DND-41 (cell line): ENCODE measurements at regions not wholly inside any gene's neighbourhood (a gene's known extent, or its start where the extent isn't known, plus 50 kb on each side); places are given as distances from the start of the nearest gene placed in this dataset.

Source experiments
- CTCF ChIP-seq: IDR thresholded peaks from 2 replicates; pipeline ENCODE4 v1.5.1; 2012; ENCODE audit warnings: borderline replicate concordance, low read length, moderate library complexity, mild to moderate bottlenecking; ENCODE audit not compliant: poor library complexity, severe bottlenecking; ENCODE audit errors: extremely low read depth
- EZH2 ChIP-seq: IDR thresholded peaks from 3 replicates; pipeline ENCODE4 v1.6.1; 2012; ENCODE audit warnings: borderline replicate concordance, low read depth, mild to moderate bottlenecking, moderate library complexity, low read length, inconsistent platforms; ENCODE audit not compliant: severe bottlenecking

- TF ChIP-seq CTCF = no peak
- TF ChIP-seq EZH2 = no peak
Observed at GRCh38 chr14:38883127-38883526, 219.9 kb downstream of the SEC23A start.
